HG03520 (cell line): ENCODE measurements at regions not wholly inside any gene's neighbourhood (a gene's known extent, or its start where the extent isn't known, plus 50 kb on each side); places are given as distances from the start of the nearest gene placed in this dataset.

Experiments
- ATAC-seq: cut with Tn5 transposase; IDR thresholded peaks from one replicate; pipeline ENCODE4 v1.9.1; 2021; ENCODE audit warnings: mild to moderate bottlenecking, moderate library complexity; ENCODE audit not compliant: unreplicated experiment

DNA sequence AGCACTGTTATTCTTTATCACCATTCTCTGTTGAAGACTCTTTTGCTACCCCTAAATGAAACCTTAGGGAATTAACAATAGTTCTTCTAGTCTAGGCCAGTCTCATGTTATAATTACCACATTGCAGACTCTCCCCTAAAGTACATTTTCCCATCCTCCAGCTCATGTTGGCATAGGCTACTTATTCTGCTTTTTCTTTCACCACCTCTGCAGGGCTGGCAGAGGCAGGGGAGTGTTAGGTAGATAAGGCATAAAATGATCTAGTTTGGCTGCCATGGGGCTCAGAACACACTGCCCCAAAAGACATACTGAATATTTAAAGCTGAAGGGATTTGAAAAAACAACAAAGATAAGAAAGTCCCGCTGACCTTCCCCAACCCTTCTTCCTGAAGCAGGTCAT, 82.7 kb upstream of the RFC3 start:
- ATAC-seq = no peak

DNA sequence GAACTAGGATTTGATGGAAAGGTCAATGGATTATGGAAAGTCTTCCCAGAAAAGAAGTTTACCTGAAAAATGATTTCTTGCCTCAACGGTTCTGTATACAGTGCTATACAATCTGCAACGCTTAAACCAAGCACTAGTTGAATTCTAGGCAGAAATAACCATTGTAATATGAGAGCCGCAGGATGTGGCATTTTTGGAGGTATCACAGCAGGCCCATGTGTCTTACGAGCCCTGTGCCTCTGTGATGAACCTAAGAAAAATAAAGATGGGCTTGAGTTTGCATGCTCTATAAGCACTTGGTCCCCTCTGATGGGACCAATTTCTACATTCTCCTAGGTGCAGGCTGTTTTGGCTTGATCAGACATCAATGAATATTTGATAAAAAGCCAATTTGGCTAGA, 78.7 kb upstream of the RFC3 start:
- no peak for ATAC-seq

- ATAC-seq = no peak
Observed at GRCh38 chr13:33740134-33740538, 77.8 kb upstream of the RFC3 start.

DNA sequence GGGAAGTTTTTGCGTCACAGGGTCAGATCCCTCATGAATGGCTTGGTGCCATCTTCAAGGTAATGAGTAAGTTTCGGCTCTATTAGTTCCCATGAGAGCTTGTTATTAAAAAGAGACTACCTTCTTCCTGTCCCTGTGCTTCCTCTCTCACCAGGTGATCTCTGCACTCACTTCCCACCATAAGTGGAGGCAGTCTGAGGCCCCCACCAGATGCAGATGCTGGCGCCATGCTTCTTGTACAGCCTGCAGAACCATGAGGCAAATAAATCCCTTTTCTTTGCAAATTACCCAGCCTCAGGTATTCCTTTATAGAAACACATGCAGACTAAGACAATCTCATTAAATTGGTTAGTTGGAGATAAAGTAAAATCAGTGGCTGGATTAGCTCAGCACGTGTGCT, 75.6 kb upstream of the RFC3 start:
- ATAC-seq = no peak

- peak; percentile 64 for ATAC-seq
Observed at GRCh38 chr13:33743438-33744368, 74.2 kb upstream of the RFC3 start.

GRCh38 chr13:33744589-33745369, 73.2 kb upstream of the RFC3 start:
- ATAC-seq = no peak

GRCh38 chr13:33745370-33746324, 72.3 kb upstream of the RFC3 start:
- no peak for ATAC-seq

- ATAC-seq = no peak
Observed at GRCh38 chr13:33746867-33747266, 71.1 kb upstream of the RFC3 start.

- ATAC-seq = no peak
Observed at GRCh38 chr13:33751151-33751550, 66.8 kb upstream of the RFC3 start.

DNA sequence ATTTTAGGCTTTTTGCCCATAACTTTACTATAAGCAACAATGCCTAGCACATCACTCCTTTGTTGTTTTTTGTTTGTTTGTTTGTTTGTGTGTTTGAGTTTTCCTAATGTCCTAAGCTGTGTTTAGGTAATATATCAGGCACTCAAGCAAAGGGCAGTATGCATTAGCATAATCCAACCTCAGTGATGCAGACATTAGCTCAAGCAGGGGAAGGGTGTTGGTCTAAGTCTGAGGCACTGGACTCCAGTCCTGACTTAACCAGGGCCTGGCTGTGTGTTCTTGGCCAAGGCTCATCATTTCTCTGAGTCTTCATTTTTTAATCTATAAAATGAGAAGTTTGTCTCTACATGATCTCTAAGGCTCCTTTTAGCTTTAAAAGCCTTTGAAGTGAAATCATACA, 65.9 kb upstream of the RFC3 start:
- no peak for ATAC-seq

- no peak for ATAC-seq
Observed at GRCh38 chr13:33752597-33752996, 65.4 kb upstream of the RFC3 start.

GRCh38 chr13:33756929-33757328, 61.0 kb upstream of the RFC3 start:
- no peak for ATAC-seq

GRCh38 chr13:33757713-33758112, 60.2 kb upstream of the RFC3 start:
- peak; percentile 89 for ATAC-seq

DNA sequence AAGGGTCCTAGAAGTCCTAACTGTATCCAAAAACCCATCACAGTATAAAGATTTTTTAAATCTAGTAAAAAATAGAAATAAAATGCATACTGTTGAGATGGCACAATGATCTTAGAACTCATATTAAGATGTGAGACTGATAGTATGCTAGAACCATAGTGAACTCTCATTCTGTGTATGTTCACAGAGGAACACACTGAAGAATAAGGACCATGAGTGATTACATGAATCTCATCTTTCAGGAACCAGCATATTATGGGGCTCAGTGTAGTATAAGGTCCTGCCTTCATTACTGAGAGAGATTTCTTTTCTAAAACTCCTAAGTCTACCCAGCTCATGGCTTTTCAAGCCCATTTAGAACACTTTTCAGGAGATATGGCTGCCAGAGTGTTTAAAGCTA, 59.8 kb upstream of the RFC3 start:
- ATAC-seq = peak; percentile 65

- ATAC-seq = no peak
Observed at GRCh38 chr13:33761740-33762139, 56.2 kb upstream of the RFC3 start.

DNA sequence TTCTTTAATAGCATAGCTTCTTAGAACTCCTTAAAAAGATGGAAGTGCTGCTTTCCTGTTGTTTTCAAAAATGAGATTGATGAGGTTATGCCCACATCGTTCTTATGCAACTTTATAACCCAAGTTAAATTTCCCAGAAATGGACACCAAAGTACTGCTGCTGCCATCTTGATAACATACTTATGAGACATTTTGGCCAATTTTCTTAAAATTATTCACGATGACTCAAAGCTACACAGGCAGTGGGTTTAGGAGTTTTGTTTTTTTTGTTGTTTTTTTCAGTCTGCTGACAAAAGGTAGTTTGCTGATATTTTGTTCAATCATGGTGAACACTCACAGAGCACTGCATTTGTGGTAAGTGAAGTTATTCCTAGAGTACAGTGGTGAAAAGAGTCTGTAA, 54.9 kb upstream of the RFC3 start:
- ATAC-seq = no peak

- ATAC-seq = no peak
Observed at GRCh38 chr13:33764716-33765115, 53.2 kb upstream of the RFC3 start.

- no peak for ATAC-seq
Observed at GRCh38 chr13:33766329-33767123, 51.4 kb upstream of the RFC3 start.

- no peak for ATAC-seq
Observed at GRCh38 chr13:33767140-33767539, 50.8 kb upstream of the RFC3 start.
